B cell (primary cell): ENCODE measurements at regions not wholly inside any gene's neighbourhood (a gene's known extent, or its start where the extent isn't known, plus 50 kb on each side); places are given as distances from the start of the nearest gene placed in this dataset.

Source experiments
- ATAC-seq: fragments of 200-7000 bp; cut with Tn5 transposase; one replicate; pipeline ENCODE4 v1.10.0; 2021; ENCODE audit warnings: low read depth, mild to moderate bottlenecking, moderate number of reproducible peaks, moderate library complexity
- CTCF ChIA-PET: fragments of 350-600 bp; sonication (Branson Sonifier 250); formaldehyde crosslinking; loops from one replicate; lab custom pipeline; 2021; ENCODE audit warnings: antibody characterized with exemption, inconsistent platforms; lab: Charles Lee
- POLR2A ChIA-PET: fragments of 350-600 bp; sonication (Branson Sonifier 250); formaldehyde crosslinking; loops from one replicate; lab custom pipeline; 2021; ENCODE audit warnings: antibody characterized with exemption; lab: Charles Lee
- DNase-seq: peaks from one replicate; pipeline ENCODE4 v3.0.0; 2013
- H2AFZ ChIP-seq: 2 replicates; pipeline ENCODE4 v1.6.1; 2012; ENCODE audit warnings: mild to moderate bottlenecking, low read depth, low read length; ENCODE audit not compliant: insufficient read depth, poor library complexity, severe bottlenecking
- H3K27ac ChIP-seq, 2 donors: 1 replicate in 1 of 2; 2 replicates in 1 of 2; pipeline ENCODE4 v1.5.1; 2012 to 2013; ENCODE audit warnings: low read length in 2 of 2, mild to moderate bottlenecking in 2 of 2, moderate library complexity in 1 of 2
- H3K27me3 ChIP-seq, 4 experiments: fragments of 200-600 bp in 1 of 4; sonication (generic) in 1 of 4; replicated peaks in 1 of 4; 1 replicate in 2 of 4; 2 replicates in 2 of 4; pipeline versions ENCODE4 v1.6.1 to v1.7.0; 2013 to 2016; ENCODE audit warnings: low read length in 3 of 4, mild to moderate bottlenecking in 2 of 4, mixed read lengths in 1 of 4, moderate library complexity in 1 of 4; ENCODE audit not compliant: insufficient read depth in 4 of 4, control insufficient read depth in 3 of 4; ENCODE audit errors: control extremely low read depth in 1 of 4
- H3K36me3 ChIP-seq, 2 experiments: replicated peaks in 1 of 2; 1 replicate in 1 of 2; 2 replicates in 1 of 2; pipeline versions ENCODE4 v1.6.1 to v1.7.1; 2013; ENCODE audit warnings: low read length in 1 of 2; ENCODE audit not compliant: insufficient read depth in 2 of 2, control insufficient read depth in 1 of 2; ENCODE audit errors: control extremely low read depth in 1 of 2, extremely low read depth in 1 of 2
- H3K4me1 ChIP-seq, 2 donors: fragments of 200-600 bp in 1 of 2; sonication (generic) in 1 of 2; 1 replicate in 1 of 2; 2 replicates in 1 of 2; pipeline versions ENCODE4 v1.5.1 to v1.6.1; 2013 to 2017; ENCODE audit warnings: low read length in 2 of 2; ENCODE audit not compliant: control insufficient read depth in 2 of 2, insufficient read depth in 2 of 2
- H3K4me2 ChIP-seq: replicated peaks from 2 replicates; pipeline ENCODE3; 2012; ENCODE audit warnings: mild to moderate bottlenecking, low read depth, low read length; ENCODE audit not compliant: poor library complexity, severe bottlenecking
- H3K4me3 ChIP-seq, 5 experiments: fragments of 200-600 bp in 1 of 5; sonication (generic) in 1 of 5; 1 replicate in 3 of 5; 2 replicates in 2 of 5; pipeline versions ENCODE4 v1.5.1 to v1.7.0; 2011 to 2016; ENCODE audit warnings: low read length in 4 of 5, mild to moderate bottlenecking in 4 of 5, low read depth in 2 of 5, control low read depth in 1 of 5, moderate library complexity in 1 of 5; ENCODE audit not compliant: insufficient read depth in 1 of 5; ENCODE audit errors: control extremely low read depth in 1 of 5, extremely low read depth in 1 of 5
- H3K79me2 ChIP-seq: fragments of 200-600 bp; sonication (generic); one replicate; pipeline ENCODE4 v1.6.0; 2016; ENCODE audit warnings: low read length; ENCODE audit not compliant: control insufficient read depth, insufficient read depth
- H3K9ac ChIP-seq: fragments of 200-600 bp; sonication (generic); 2 replicates; pipeline ENCODE4 v1.6.1; 2017; ENCODE audit warnings: mild to moderate bottlenecking, low read length, moderate library complexity
- H3K9me3 ChIP-seq, 3 donors: one replicate each; pipeline versions ENCODE4 v1.6.1 to v1.7.1; 2013; ENCODE audit warnings: low read length in 2 of 3; ENCODE audit not compliant: control insufficient read depth in 2 of 3, insufficient read depth in 1 of 3; ENCODE audit errors: control extremely low read depth in 1 of 3
- H4K20me1 ChIP-seq: 2 replicates; pipeline ENCODE4 v1.6.0; 2012; ENCODE audit warnings: mild to moderate bottlenecking, low read length; ENCODE audit not compliant: insufficient read depth, control insufficient read depth, poor library complexity, severe bottlenecking
- H3K27ac Mint-ChIP-seq: one replicate; pipeline ENCODE4 v1.8.0; 2021; ENCODE audit warnings: mixed read lengths
- H3K27me3 Mint-ChIP-seq: one replicate; pipeline ENCODE4 v1.8.0; 2021; ENCODE audit warnings: mixed read lengths
- H3K4me1 Mint-ChIP-seq: one replicate; pipeline ENCODE4 v1.8.0; 2021; ENCODE audit warnings: mixed read lengths
- H3K4me3 Mint-ChIP-seq: one replicate; pipeline ENCODE4 v1.8.0; 2021; ENCODE audit warnings: mixed read lengths
- H3K9me3 Mint-ChIP-seq: one replicate; pipeline ENCODE4 v1.8.0; 2022; ENCODE audit warnings: mixed read lengths; ENCODE audit not compliant: insufficient read depth
- CTCF ChIP-seq: fragments of 200-600 bp; IDR thresholded peaks from one replicate; pipeline ENCODE4 v1.8.0; 2022; ENCODE audit warnings: antibody characterized with exemption, mild to moderate bottlenecking
- EZH2 ChIP-seq: IDR thresholded peaks from 2 replicates; pipeline ENCODE4 v1.6.1; 2012; ENCODE audit warnings: borderline replicate concordance, low read depth, mild to moderate bottlenecking, moderate library complexity, low read length; ENCODE audit not compliant: insufficient read depth, poor library complexity, severe bottlenecking
- WGBS: methylation state at CpG from one replicate; pipeline ENCODE4 v1.1.5; 2013; ENCODE audit warnings: missing lambda C conversion rate; ENCODE audit not compliant: insufficient coverage; 5-methylcytosine and 5-hydroxymethylcytosine counted together
- intact Hi-C: fragments of 100-400 bp; cut with micrococcal nuclease; formaldehyde crosslinking; loops from one replicate; pipeline ENCODE4 v1.10.0; 2022

GRCh38 chr17:5870231-5870953 is 199.8 kb upstream of the WSCD1 start:
- DNase-seq (no peak), ATAC-seq (no peak)
- Mint-ChIP-seq H3K27me3 (peaks cover 12% of the 10 kb centered on the region), H3K27ac (no peak overlapping the region), H3K4me1 (no peaks in the 10 kb centered on the region), H3K4me3 (no peak overlapping the region), H3K9me3 (no peaks in the 10 kb centered on the region)
- no peaks in the 10 kb centered on the region for H3K9me3 ChIP-seq
- H3K9ac ChIP-seq = no peak overlapping the region
- no peak for TF ChIP-seq EZH2
- TF ChIP-seq CTCF = no peak
- no peak overlapping the region for H2AFZ ChIP-seq
- no peaks in the 10 kb centered on the region for H3K36me3 ChIP-seq
- H3K27me3 ChIP-seq = no peaks in the 10 kb centered on the region
- H3K4me2 ChIP-seq = no peak overlapping the region
- no peak overlapping the region for H3K4me3 ChIP-seq
- WGBS = 93% methylated on average over 4 of the region's 6 CpGs
- H3K4me1 ChIP-seq = no peaks in the 10 kb centered on the region
- ChIA-PET CTCF (no interaction called here), POLR2A (no interaction called here)
- intact Hi-C loops = no loop called here
- H4K20me1 ChIP-seq = no peaks in the 10 kb centered on the region
- H3K27ac ChIP-seq = no peak overlapping the region
- H3K79me2 ChIP-seq = no peaks in the 10 kb centered on the region

GRCh38 chr17:5871666-5872065 is 198.5 kb upstream of the WSCD1 start:
- 93% methylated on average over 9 of the region's 10 CpGs for WGBS
- ATAC-seq (no peak), DNase-seq (no peak)
- no peaks in the 10 kb centered on the region for H3K36me3 ChIP-seq
- ChIA-PET CTCF (no interaction called here), POLR2A (no interaction called here)
- intact Hi-C loops = no loop called here
- Mint-ChIP-seq H3K27me3 (peaks cover 14% of the 10 kb centered on the region), H3K4me3 (no peak overlapping the region), H3K9me3 (no peaks in the 10 kb centered on the region), H3K4me1 (no peaks in the 10 kb centered on the region), H3K27ac (no peak overlapping the region)
- H3K27me3 ChIP-seq = no peaks in the 10 kb centered on the region
- H3K27ac ChIP-seq = no peak overlapping the region
- H3K79me2 ChIP-seq = no peaks in the 10 kb centered on the region
- H3K4me1 ChIP-seq = no peaks in the 10 kb centered on the region
- no peaks in the 10 kb centered on the region for H3K9me3 ChIP-seq
- H3K4me2 ChIP-seq = no peak overlapping the region
- no peak overlapping the region for H2AFZ ChIP-seq
- H3K4me3 ChIP-seq = no peak overlapping the region
- H3K9ac ChIP-seq = no peak overlapping the region
- H4K20me1 ChIP-seq = no peaks in the 10 kb centered on the region
- no peak for TF ChIP-seq EZH2
- no peak for TF ChIP-seq CTCF
